HepG2 (cell line): ENCODE measurements at regions not wholly inside any gene's neighbourhood (a gene's known extent, or its start where the extent isn't known, plus 50 kb on each side); places are given as distances from the start of the nearest gene placed in this dataset.

Source experiments
- ATAC-seq: fragments of 200-7000 bp; cut with Tn5 transposase; 3 replicates; pipeline ENCODE4 v1.9.1; 2020; ENCODE audit warnings: mild to moderate bottlenecking, moderate library complexity
- BruUV-seq: library from RNA; stranded (reverse); fragments of 400-500 nt; replicated peaks from 2 replicates; lab custom pipeline; 2021; lab: Mats Ljungman, UMichigan
- CTCF ChIA-PET: fragments of 300-600 bp; formaldehyde crosslinking; extraction: SDS; loops from one replicate; lab custom pipeline; 2021; ENCODE audit warnings: low total read pairs, inconsistent platforms, low intra/inter-chr PET ratio; lab: Yijun Ruan, JAX
- POLR2A ChIA-PET: fragments of 350-600 bp; sonication (Branson Sonifier 250); formaldehyde crosslinking; loops from one replicate; lab custom pipeline; 2020; ENCODE audit warnings: antibody characterized with exemption, inconsistent platforms; lab: Yijun Ruan, JAX
- DNase-seq: peaks from one replicate; pipeline ENCODE4 v3.0.0-alpha.2; 2015; ENCODE audit warnings: low spot score
- FAIRE-seq: peaks from 3 replicates; lab custom pipeline; 2011; peaks lifted over from hg19 to GRCh38; lab: Jason Lieb, UNC
- H2AFZ ChIP-seq: one replicate; pipeline ENCODE4 v1.6.1; 2011; ENCODE audit warnings: low read length, inconsistent platforms
- H3K27ac ChIP-seq: fragments of 300-600 bp; 3 replicates; pipeline ENCODE4 v1.8.0; 2011; ENCODE audit warnings: mixed run types, mild to moderate bottlenecking, mixed read lengths, low read length, inconsistent platforms; ENCODE audit not compliant: insufficient read depth; ENCODE audit errors: extremely low read length
- H3K27me3 ChIP-seq, 2 experiments: fragments of 200-600 bp in 1 of 2; 2 replicates in 1 of 2; 3 replicates in 1 of 2; pipeline versions ENCODE4 v1.6.0 to v1.8.0; 2011; ENCODE audit warnings: low read length in 2 of 2, mild to moderate bottlenecking in 2 of 2, moderate library complexity in 2 of 2, inconsistent platforms in 1 of 2; ENCODE audit not compliant: insufficient read depth in 2 of 2, control insufficient read depth in 1 of 2
- H3K36me3 ChIP-seq, 2 experiments: fragments of 200-600 bp in 1 of 2; replicated peaks in 1 of 2; 2 replicates in 1 of 2; 3 replicates in 1 of 2; pipeline versions ENCODE4 v1.5.1 to v1.8.0; 2011; ENCODE audit warnings: low read length in 2 of 2, inconsistent platforms in 1 of 2; ENCODE audit not compliant: insufficient read depth in 2 of 2, control insufficient read depth in 1 of 2
- H3K4me1 ChIP-seq: 2 replicates; pipeline ENCODE4 v1.5.1; 2012; ENCODE audit warnings: low read length, inconsistent platforms; ENCODE audit not compliant: insufficient read depth
- H3K4me2 ChIP-seq: 2 replicates; pipeline ENCODE4 v1.6.0; 2011; ENCODE audit warnings: low read depth, low read length, inconsistent platforms
- H3K4me3 ChIP-seq, 3 experiments: fragments of 200-600 bp in 1 of 3; sonication (generic), shearing (Covaris generic) in 1 of 3; replicated peaks in 1 of 3; 2 replicates each; pipeline ENCODE4 v1.5.1; 2011 to 2016; ENCODE audit warnings: low read length in 3 of 3, inconsistent platforms in 2 of 3, low read depth in 2 of 3, mild to moderate bottlenecking in 2 of 3, control low read depth in 1 of 3, mixed read lengths in 1 of 3; ENCODE audit not compliant: insufficient read depth in 1 of 3
- H3K79me2 ChIP-seq: one replicate; pipeline ENCODE4 v1.6.1; 2011; ENCODE audit warnings: low read length, inconsistent platforms; ENCODE audit not compliant: insufficient read depth
- H3K9ac ChIP-seq: 2 replicates; pipeline ENCODE4 v1.6.0; 2011; ENCODE audit warnings: mild to moderate bottlenecking, low read depth, low read length, inconsistent platforms; ENCODE audit not compliant: insufficient read depth
- H3K9me3 ChIP-seq: 2 replicates; pipeline ENCODE4 v1.5.1; 2012; ENCODE audit warnings: mild to moderate bottlenecking, low read length
- H4K20me1 ChIP-seq: 2 replicates; pipeline ENCODE4 v1.6.0; 2011; ENCODE audit warnings: inconsistent platforms, mild to moderate bottlenecking, low read length, moderate library complexity; ENCODE audit not compliant: insufficient read depth
- AKNA ChIP-seq: sonication (generic); formaldehyde crosslinking; IDR thresholded peaks from 2 replicates; pipeline ENCODE4 v1.4.0; 2020; ENCODE audit warnings: missing genetic modification reagents, borderline replicate concordance
- DNMT1 ChIP-seq: sonication (generic); formaldehyde crosslinking; IDR thresholded peaks from 2 replicates; pipeline ENCODE4 v1.5.1; 2020; ENCODE audit warnings: mild to moderate bottlenecking, missing genetic modification reagents
- MAFK ChIP-seq, 2 experiments: IDR thresholded peaks in 1 of 2; conservative IDR thresholded peaks in 1 of 2; 2 replicates each; pipeline ENCODE4 v1.6.1; 2011; ENCODE audit warnings: improper control_type of control experiment in 2 of 2, low read length in 2 of 2
- MTERF4 ChIP-seq: sonication (generic); formaldehyde crosslinking; IDR thresholded peaks from 2 replicates; pipeline ENCODE4 v1.8.0; 2023; ENCODE audit warnings: mild to moderate bottlenecking, missing genetic modification reagents
- PRDM10 ChIP-seq: sonication (generic); formaldehyde crosslinking; IDR thresholded peaks from 2 replicates; pipeline ENCODE4 v1.4.0; 2020; ENCODE audit warnings: low read depth, missing genetic modification reagents
- SP5 ChIP-seq: IDR thresholded peaks from 2 replicates; pipeline ENCODE4 v1.6.1; 2016; ENCODE audit warnings: low read depth, borderline replicate concordance
- ZBTB25 ChIP-seq: IDR thresholded peaks from 2 replicates; pipeline ENCODE4 v1.6.1; 2018; ENCODE audit warnings: missing genetic modification reagents
- ZNF362 ChIP-seq: sonication (generic); formaldehyde crosslinking; IDR thresholded peaks from 2 replicates; pipeline ENCODE4 v1.4.0; 2020; ENCODE audit warnings: missing genetic modification reagents, mild to moderate bottlenecking, borderline replicate concordance
- ZSCAN29 ChIP-seq: sonication (generic); formaldehyde crosslinking; conservative IDR thresholded peaks from 2 replicates; pipeline ENCODE4 v1.4.0; 2020; ENCODE audit warnings: mild to moderate bottlenecking, missing genetic modification reagents
- WGBS: methylation state at CpG from one replicate; pipeline ENCODE4 v1.1.6; 2017; ENCODE audit warnings: low lambda C conversion rate; 5-methylcytosine and 5-hydroxymethylcytosine counted together
- in situ Hi-C: cut with HindIII; loops from 2 replicates; pipeline ENCODE4 v1.10.0; 2017; ENCODE audit warnings: low pct_unique_long_range_greater_than_20kb; ENCODE audit not compliant: extremely low pct_ligation_motif_present
- intact Hi-C: fragments of 100-400 bp; cut with micrococcal nuclease; formaldehyde crosslinking; loops from one replicate; pipeline ENCODE4 v1.10.0; 2022; ENCODE audit not compliant: unreplicated experiment

- no peak for TF ChIP-seq PRDM10 (CRISPR knock-in tag)
- TF ChIP-seq ZBTB25 (CRISPR knock-in tag): no peak
- TF ChIP-seq DNMT1 (CRISPR knock-in tag): no peak
- TF ChIP-seq SP5 (CRISPR knock-in tag): no peak
- no peak for TF ChIP-seq MTERF4 (CRISPR knock-in tag)
Measured at GRCh38 chr5:110040178-110040577, 350.5 kb downstream of the MAN2A1 start (continued).

GRCh38 chr5:110043025-110043424 is 353.3 kb downstream of the MAN2A1 start:
- no peak for ATAC-seq
- intact Hi-C loops (loop anchor here (5.0 to 10.0 kb wide), 3 partner anchors 64 to 372 kb away; no protein-coding TSS in a partner anchor), in situ Hi-C loops (no loop called here)
- ChIA-PET CTCF (no interaction called here), POLR2A (no interaction called here)
- no peaks in the 10 kb centered on the region for H4K20me1 ChIP-seq
- H3K79me2 ChIP-seq: no peaks in the 10 kb centered on the region
- H3K9ac ChIP-seq: no peak overlapping the region
- H3K36me3 ChIP-seq: no peaks in the 10 kb centered on the region
- H3K27me3 ChIP-seq: no peaks in the 10 kb centered on the region
- FAIRE-seq: no peak
- H3K4me1 ChIP-seq: no peaks in the 10 kb centered on the region
- DNase-seq: no peak
- no peak overlapping the region for H3K27ac ChIP-seq
- BruUV-seq: no TSS peak
- no peak overlapping the region for H3K4me2 ChIP-seq
- H3K9me3 ChIP-seq: peaks cover 8% of the 10 kb centered on the region
- no peak overlapping the region for H2AFZ ChIP-seq
- no peak overlapping the region for H3K4me3 ChIP-seq
- 22% methylated on average over 2 of the region's 2 CpGs for WGBS
- no peak for TF ChIP-seq ZNF362 (CRISPR knock-in tag)
- TF ChIP-seq ZSCAN29 (CRISPR knock-in tag): no peak
- TF ChIP-seq AKNA: no peak
- TF ChIP-seq MAFK (conservative IDR thresholded peaks at IDR 0.05 in 1 of 2, IDR thresholded peaks at IDR 0.05 in 1 of 2; ENCODE audit: low read length in 2 of 2): peak in 1 of 2 experiments; percentile 24; a peak in 1 of 4 replicates
